ENCODE measurements at regions not wholly inside any gene's neighbourhood (a gene's known extent, or its start where the extent isn't known, plus 50 kb on each side); places are given as distances from the start of the nearest gene placed in this dataset.

- Mint-ChIP-seq H3K4me3 (no peak overlapping the region), H3K36me3 (ENCODE audit: low read depth) (no peaks in the 10 kb centered on the region), H3K27me3 (peaks cover 13% of the 10 kb centered on the region), H3K27ac (no peak overlapping the region), H3K4me1 (ENCODE audit: low read depth) (no peaks in the 10 kb centered on the region), H3K9me3 (no peaks in the 10 kb centered on the region)
These were observed 662.9 kb downstream of the IRS1 start for GRCh38 chr2:226136739-226137138.

GRCh38 chr2:226135861-226136548 lies 663.6 kb downstream of the IRS1 start:
- Mint-ChIP-seq H3K27ac (no peak overlapping the region), H3K27me3 (peaks cover 16% of the 10 kb centered on the region), H3K9me3 (no peaks in the 10 kb centered on the region), H3K4me3 (no peak overlapping the region), H3K36me3 (ENCODE audit: low read depth) (no peaks in the 10 kb centered on the region), H3K4me1 (ENCODE audit: low read depth) (no peaks in the 10 kb centered on the region)

GRCh38 chr2:226132323-226133215 lies 667.1 kb downstream of the IRS1 start:
- Mint-ChIP-seq H3K9me3 (no peaks in the 10 kb centered on the region), H3K4me1 (ENCODE audit: low read depth) (no peaks in the 10 kb centered on the region), H3K4me3 (no peak overlapping the region), H3K36me3 (ENCODE audit: low read depth) (no peaks in the 10 kb centered on the region), H3K27me3 (peaks cover 16% of the 10 kb centered on the region), H3K27ac (no peak overlapping the region)

GRCh38 chr2:226131299-226131784 lies 668.3 kb downstream of the IRS1 start:
- Mint-ChIP-seq H3K4me1 (ENCODE audit: low read depth) (no peaks in the 10 kb centered on the region), H3K36me3 (ENCODE audit: low read depth) (no peaks in the 10 kb centered on the region), H3K4me3 (no peak overlapping the region), H3K27ac (no peak overlapping the region), H3K27me3 (peaks cover 16% of the 10 kb centered on the region), H3K9me3 (no peaks in the 10 kb centered on the region)

- H3K4me3 Mint-ChIP-seq = no peak overlapping the region
- H3K4me1 Mint-ChIP-seq (ENCODE audit: low read depth) = no peaks in the 10 kb centered on the region
- H3K9me3 Mint-ChIP-seq = no peaks in the 10 kb centered on the region
- H3K27ac Mint-ChIP-seq = no peak overlapping the region
- H3K36me3 Mint-ChIP-seq (ENCODE audit: low read depth) = no peaks in the 10 kb centered on the region
- peaks cover 23% of the 10 kb centered on the region for H3K27me3 Mint-ChIP-seq
These were observed 669.4 kb downstream of the IRS1 start for GRCh38 chr2:226130192-226130591.

- no peaks in the 10 kb centered on the region for H3K9me3 Mint-ChIP-seq
- peaks cover 28% of the 10 kb centered on the region for H3K27me3 Mint-ChIP-seq
- no peak overlapping the region for H3K27ac Mint-ChIP-seq
- no peak overlapping the region for H3K4me3 Mint-ChIP-seq
- H3K36me3 Mint-ChIP-seq (ENCODE audit: low read depth) = no peaks in the 10 kb centered on the region
- H3K4me1 Mint-ChIP-seq (ENCODE audit: low read depth) = no peaks in the 10 kb centered on the region
These were observed 671.9 kb downstream of the IRS1 start for GRCh38 chr2:226127682-226128081.

- Mint-ChIP-seq H3K27me3 (peaks cover 19% of the 10 kb centered on the region), H3K9me3 (no peaks in the 10 kb centered on the region), H3K36me3 (ENCODE audit: low read depth) (no peaks in the 10 kb centered on the region), H3K4me3 (no peak overlapping the region), H3K4me1 (ENCODE audit: low read depth) (no peaks in the 10 kb centered on the region), H3K27ac (no peak overlapping the region)
These were observed 673.5 kb downstream of the IRS1 start for GRCh38 chr2:226126104-226126503.

- Mint-ChIP-seq H3K36me3 (ENCODE audit: low read depth) (no peaks in the 10 kb centered on the region), H3K4me1 (ENCODE audit: low read depth) (no peaks in the 10 kb centered on the region), H3K9me3 (no peaks in the 10 kb centered on the region), H3K27ac (no peak overlapping the region), H3K27me3 (peaks cover 21% of the 10 kb centered on the region), H3K4me3 (no peak overlapping the region)
These were observed 674.3 kb downstream of the IRS1 start for GRCh38 chr2:226125176-226125883.

GRCh38 chr2:226124548-226125011 lies 675.0 kb downstream of the IRS1 start:
- Mint-ChIP-seq H3K4me3 (no peak overlapping the region), H3K9me3 (no peaks in the 10 kb centered on the region), H3K27ac (no peak overlapping the region), H3K4me1 (ENCODE audit: low read depth) (no peaks in the 10 kb centered on the region), H3K36me3 (ENCODE audit: low read depth) (no peaks in the 10 kb centered on the region), H3K27me3 (peaks cover 21% of the 10 kb centered on the region)

- Mint-ChIP-seq H3K27me3 (peaks cover 28% of the 10 kb centered on the region), H3K9me3 (no peaks in the 10 kb centered on the region), H3K27ac (no peak overlapping the region), H3K4me3 (no peak overlapping the region), H3K36me3 (ENCODE audit: low read depth) (no peaks in the 10 kb centered on the region), H3K4me1 (ENCODE audit: low read depth) (no peaks in the 10 kb centered on the region)
These were observed 676.3 kb downstream of the IRS1 start for GRCh38 chr2:226123300-226123699.

GRCh38 chr2:226122041-226122440 lies 677.6 kb downstream of the IRS1 start:
- H3K4me3 Mint-ChIP-seq = no peak overlapping the region
- no peak overlapping the region for H3K27ac Mint-ChIP-seq
- no peaks in the 10 kb centered on the region for H3K36me3 Mint-ChIP-seq (ENCODE audit: low read depth)
- H3K9me3 Mint-ChIP-seq = no peaks in the 10 kb centered on the region
- no peaks in the 10 kb centered on the region for H3K4me1 Mint-ChIP-seq (ENCODE audit: low read depth)
- H3K27me3 Mint-ChIP-seq = peaks cover 38% of the 10 kb centered on the region

GRCh38 chr2:226121046-226121738 lies 678.4 kb downstream of the IRS1 start:
- Mint-ChIP-seq H3K36me3 (ENCODE audit: low read depth) (no peaks in the 10 kb centered on the region), H3K4me1 (ENCODE audit: low read depth) (no peaks in the 10 kb centered on the region), H3K9me3 (no peaks in the 10 kb centered on the region), H3K27me3 (peaks cover 38% of the 10 kb centered on the region), H3K4me3 (no peak overlapping the region), H3K27ac (no peak overlapping the region)

- no peak overlapping the region for H3K4me3 Mint-ChIP-seq
- H3K27ac Mint-ChIP-seq = no peak overlapping the region
- H3K4me1 Mint-ChIP-seq (ENCODE audit: low read depth) = peaks cover 16% of the 10 kb centered on the region
- H3K27me3 Mint-ChIP-seq = peaks cover 30% of the 10 kb centered on the region
- no peaks in the 10 kb centered on the region for H3K36me3 Mint-ChIP-seq (ENCODE audit: low read depth)
- no peaks in the 10 kb centered on the region for H3K9me3 Mint-ChIP-seq
These were observed 680.9 kb downstream of the IRS1 start for GRCh38 chr2:226118471-226119429.
